Skeletal muscle cell (primary cell): ENCODE measurements at regions not wholly inside any gene's neighbourhood (a gene's known extent, or its start where the extent isn't known, plus 50 kb on each side); places are given as distances from the start of the nearest gene placed in this dataset.
"Not testable (repeated sequence)": the region's sequence is repeated elsewhere in the genome, so short reads cannot be mapped to it uniquely, and the experiment has no call there.

ENCODE experiments used
- DNase-seq: peaks from one replicate; pipeline ENCODE4 v3.0.0-alpha.2; 2010; ENCODE audit warnings: low read depth
- H3K4me3 ChIP-seq: 2 replicates; pipeline ENCODE4 v1.5.1; 2011; ENCODE audit warnings: low read depth, mild to moderate bottlenecking, control low read depth, low read length, moderate library complexity

GRCh38 chr6:86756640-86757229, 180.6 kb upstream of the HTR1E start:
- DNase-seq: no peak

DNA sequence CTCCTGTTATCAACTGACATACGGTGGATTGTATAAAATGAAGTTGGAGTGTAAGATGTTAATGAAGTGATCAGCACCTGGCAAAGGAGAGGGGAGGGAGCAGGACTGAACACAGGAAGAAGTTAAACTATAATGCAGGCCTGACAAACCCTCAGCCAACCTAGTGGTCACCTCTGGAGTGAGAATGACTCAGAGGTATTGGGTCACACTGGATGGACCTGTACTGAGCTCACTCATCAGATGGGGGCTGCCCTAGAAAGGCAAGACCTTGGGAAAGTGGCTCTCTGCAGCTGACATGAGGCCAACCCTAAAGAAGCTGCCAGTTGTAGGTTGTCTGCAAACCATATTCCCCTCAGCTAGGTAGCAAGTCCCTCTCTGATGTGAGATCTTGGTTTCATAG, 193.3 kb upstream of the HTR1E start:
- DNase-seq: no peak
- H3K4me3 ChIP-seq: no peak overlapping the region

More at GRCh38 chr6:86756640-86757229, 180.6 kb upstream of the HTR1E start:
- no peak overlapping the region for H3K4me3 ChIP-seq

DNA sequence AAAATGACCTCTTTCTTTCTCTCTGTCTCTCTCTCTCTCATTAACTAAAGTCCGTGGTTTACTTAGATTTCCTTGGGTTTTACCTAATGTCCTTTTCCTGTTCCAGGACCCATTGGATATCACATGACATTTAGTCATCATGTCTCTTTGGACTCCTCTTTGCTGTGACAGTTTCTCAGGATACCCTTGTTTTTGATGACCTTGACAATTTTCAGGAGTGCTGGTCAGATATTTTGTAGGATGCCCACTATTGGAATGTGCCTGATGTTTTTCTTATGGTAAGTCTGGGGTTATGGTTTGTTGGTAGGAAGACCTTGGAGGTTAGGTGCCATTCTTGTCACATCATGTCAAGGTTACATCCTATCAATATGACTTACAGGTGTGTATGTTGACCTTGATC, 199.2 kb upstream of the HTR1E start:
- no peak overlapping the region for H3K4me3 ChIP-seq
- DNase-seq: no peak

- DNase-seq, H3K4me3 ChIP-seq: not testable (repeated sequence)
Measured at GRCh38 chr6:86731631-86732030, 205.7 kb upstream of the HTR1E start.

DNA sequence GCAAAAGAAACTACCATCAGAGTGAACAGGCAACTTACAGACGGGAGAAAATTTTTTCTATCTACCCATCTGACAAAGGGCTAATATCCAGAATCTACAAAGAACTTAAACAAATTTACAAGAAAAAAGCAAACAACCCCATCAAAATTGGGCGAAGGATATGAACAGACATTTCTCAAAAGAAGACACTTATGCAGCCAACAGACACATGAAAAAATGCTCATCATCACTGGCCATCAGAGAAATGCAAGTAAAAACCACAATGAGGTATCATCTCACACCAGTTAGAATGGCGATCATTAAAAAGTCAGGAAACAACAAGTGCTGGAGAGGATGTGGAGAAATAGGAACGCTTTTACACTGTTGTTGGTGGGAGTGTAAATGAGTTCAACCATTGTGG, 206.6 kb upstream of the HTR1E start:
- not testable (repeated sequence) for DNase-seq, H3K4me3 ChIP-seq

DNA sequence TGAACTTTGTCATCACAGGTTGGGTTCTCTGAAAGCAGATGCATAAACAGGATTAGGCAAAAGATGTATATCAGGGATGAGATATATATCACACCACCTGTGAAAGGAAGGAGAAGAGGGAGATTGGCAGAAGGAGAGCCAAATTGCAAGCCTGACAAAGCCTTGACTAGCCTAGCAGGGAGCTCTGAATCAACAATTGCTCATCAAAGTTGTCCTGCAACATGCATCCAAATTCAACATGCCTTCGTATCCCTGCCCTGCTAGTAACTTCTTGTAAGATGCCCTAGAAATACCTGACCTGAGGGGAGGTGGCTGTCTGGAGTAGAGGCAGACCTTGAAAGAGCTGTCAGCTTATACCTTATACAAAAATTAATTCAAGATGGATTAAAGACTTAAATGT, 207.1 kb upstream of the HTR1E start:
- H3K4me3 ChIP-seq: no peak overlapping the region
- no peak for DNase-seq

- no peak overlapping the region for H3K4me3 ChIP-seq
- DNase-seq: no peak
Measured at GRCh38 chr6:86728976-86729375, 208.4 kb upstream of the HTR1E start.

DNA sequence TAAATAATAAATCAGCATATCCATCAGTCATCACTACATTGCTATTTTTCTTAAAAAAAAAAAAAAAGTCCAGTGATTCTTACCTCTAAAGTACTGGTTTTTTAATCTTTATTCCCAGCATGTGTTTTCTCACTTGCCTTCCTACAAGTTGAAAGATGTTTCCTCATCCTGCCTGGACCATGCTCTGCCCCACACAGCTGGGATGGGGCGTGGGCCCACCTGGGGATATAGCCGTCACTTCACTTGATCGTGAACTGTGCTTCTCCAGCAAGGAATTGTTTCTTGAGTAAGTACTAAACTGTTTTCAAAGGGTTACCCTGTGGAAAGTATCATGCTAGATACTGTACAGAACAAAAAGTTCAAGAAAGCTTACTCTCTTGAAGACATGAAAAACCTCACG, 212.6 kb upstream of the HTR1E start:
- H3K4me3 ChIP-seq: no peak overlapping the region
- DNase-seq: no peak

GRCh38 chr6:86723729-86724128, 213.6 kb upstream of the HTR1E start:
- DNase-seq: no peak
- no peak overlapping the region for H3K4me3 ChIP-seq

- H3K4me3 ChIP-seq: no peak overlapping the region
- DNase-seq: no peak
Measured at GRCh38 chr6:86723151-86723550, 214.2 kb upstream of the HTR1E start.

GRCh38 chr6:86722131-86722530, 215.2 kb upstream of the HTR1E start:
- H3K4me3 ChIP-seq: no peak overlapping the region
- no peak for DNase-seq

DNA sequence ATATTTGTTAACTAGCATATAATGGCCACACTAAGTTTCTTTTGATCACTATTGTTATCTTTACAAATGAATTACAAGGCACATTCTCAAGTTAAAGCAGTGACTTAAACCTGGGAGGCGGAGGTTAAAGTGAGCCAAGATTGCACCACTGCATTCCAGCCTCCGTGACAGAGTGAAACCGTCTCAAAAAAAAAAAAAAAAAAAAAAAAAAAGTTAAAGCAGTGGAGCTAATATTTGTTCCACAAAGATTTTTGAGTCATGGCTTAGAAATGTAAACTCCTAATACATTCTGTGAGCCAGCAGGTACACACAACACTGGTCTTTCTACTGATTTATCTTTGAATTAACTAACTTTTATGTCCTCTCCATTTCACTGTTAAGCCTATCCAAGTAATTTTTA, 221.7 kb upstream of the HTR1E start:
- DNase-seq: no peak
- H3K4me3 ChIP-seq: no peak overlapping the region

DNA sequence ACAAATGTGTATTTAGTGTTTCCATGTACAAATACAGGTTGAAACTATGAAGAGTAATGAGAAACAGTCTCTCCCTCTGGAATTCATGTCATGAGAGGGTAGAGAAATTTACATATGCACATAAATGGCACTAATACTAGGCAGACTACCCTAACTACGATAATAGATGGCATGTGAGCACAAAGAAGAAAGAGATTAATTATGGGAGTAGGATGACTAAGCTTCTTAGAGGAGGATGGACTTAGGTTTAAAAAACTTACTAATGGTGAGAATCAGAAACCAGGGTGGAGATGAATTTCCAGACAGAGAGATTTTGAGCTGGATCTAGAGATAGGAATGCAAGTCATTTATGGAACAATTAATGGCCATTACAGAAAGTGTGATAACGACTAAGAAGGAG, 225.3 kb upstream of the HTR1E start:
- no peak for DNase-seq
- H3K4me3 ChIP-seq: no peak overlapping the region

DNA sequence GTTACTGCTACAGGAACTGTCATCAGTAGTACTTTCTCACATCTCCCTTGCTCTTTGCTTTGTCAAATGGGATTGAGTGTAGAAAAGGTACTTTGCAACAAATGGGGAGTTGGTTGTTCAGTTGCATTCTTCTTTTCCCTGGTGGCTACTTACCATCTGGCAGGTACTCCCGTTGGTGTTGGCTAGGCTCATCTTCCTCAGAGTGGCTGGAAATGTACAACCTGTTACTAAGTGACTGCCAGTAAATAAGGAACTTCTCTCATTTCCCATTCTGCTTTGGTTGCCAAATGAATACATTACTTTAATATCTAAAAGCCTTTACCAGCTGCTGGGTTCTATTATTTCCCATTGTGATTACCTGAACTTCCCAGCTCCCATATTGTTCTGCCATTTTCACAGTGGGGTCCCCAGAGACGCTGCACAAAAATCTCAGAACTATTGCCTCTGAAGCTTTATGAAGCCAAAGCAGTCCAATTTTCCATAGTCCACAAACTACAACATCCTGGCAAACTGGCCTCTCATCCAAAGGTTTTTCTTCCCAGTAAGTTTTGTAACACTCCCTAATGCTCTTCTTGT, 229.7 kb upstream of the HTR1E start:
- no peak overlapping the region for H3K4me3 ChIP-seq
- DNase-seq: no peak

GRCh38 chr6:86706449-86706848, 230.9 kb upstream of the HTR1E start:
- DNase-seq: no peak
- no peak overlapping the region for H3K4me3 ChIP-seq

GRCh38 chr6:86701228-86701627, 236.1 kb upstream of the HTR1E start:
- DNase-seq, H3K4me3 ChIP-seq: not testable (repeated sequence)

GRCh38 chr6:86686496-86686895, 250.8 kb upstream of the HTR1E start:
- H3K4me3 ChIP-seq: no peak overlapping the region
- DNase-seq: no peak

GRCh38 chr6:86685230-86685797, 252.0 kb upstream of the HTR1E start:
- no peak for DNase-seq
- no peak overlapping the region for H3K4me3 ChIP-seq

DNA sequence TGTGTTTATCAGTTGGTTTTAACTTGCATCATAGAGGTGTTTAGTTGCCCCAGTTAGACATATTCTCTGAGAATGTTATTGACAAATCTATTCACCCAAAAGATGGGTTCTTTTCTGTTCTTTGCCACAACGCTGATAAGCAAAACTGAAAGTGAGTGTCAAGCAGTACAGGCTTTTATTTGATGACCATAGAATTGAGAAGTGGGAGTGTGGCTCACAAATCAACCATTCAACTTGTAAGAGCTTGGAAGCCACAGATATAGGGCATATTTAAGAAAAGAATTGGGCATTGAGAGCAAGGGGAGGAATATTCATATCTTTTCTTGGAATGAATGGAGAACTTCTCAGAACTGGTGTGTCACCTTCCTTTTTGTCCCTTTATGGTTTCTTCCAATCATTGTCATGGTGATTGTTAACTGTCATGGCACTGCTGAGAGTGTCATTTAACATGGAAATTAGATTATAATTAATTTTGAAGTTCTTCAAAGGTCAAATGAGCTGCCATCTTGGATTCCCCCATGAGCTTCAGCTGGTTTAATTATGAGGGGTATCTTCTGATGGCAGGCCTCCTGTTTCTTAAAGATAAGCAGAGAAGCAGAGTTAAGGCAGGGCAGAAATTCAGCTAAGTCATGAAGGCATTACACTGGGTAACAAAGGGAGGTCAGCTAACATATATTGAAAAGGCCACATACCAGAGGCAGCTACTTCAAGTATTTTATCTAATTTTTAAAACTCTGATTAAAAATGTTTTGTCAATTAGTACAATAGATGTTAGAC, 254.0 kb upstream of the HTR1E start:
- H3K4me3 ChIP-seq: no peak overlapping the region
- no peak for DNase-seq

GRCh38 chr6:86682297-86682696, 255.0 kb upstream of the HTR1E start:
- no peak for DNase-seq

DNA sequence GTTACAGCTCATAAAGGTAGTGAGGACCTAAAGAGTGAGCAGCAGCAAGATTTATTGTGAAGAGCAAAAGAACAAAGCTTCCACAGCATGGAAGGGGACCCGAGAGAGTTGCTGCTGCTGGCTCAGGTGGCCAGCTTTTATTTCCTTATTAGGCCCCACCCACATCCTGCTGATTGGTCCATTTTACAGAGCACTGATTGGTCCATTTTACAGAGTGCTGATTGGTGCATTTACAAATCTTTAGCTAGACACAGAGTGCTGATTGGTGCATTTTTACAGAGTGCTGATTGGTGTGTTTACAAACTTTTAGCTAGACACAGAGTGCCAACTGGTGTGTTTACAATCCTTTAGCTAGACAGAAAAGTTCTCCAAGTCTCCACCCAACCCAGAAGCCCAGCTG, 256.2 kb upstream of the HTR1E start:
- DNase-seq: not testable (repeated sequence)

More at GRCh38 chr6:86682297-86682696, 255.0 kb upstream of the HTR1E start:
- no peak overlapping the region for H3K4me3 ChIP-seq

More for the DNA sequence above, 256.2 kb upstream of the HTR1E start:
- H3K4me3 ChIP-seq: not testable (repeated sequence)
